GM13977 (cell line): ENCODE measurements at regions not wholly inside any gene's neighbourhood (a gene's known extent, or its start where the extent isn't known, plus 50 kb on each side); places are given as distances from the start of the nearest gene placed in this dataset.

ENCODE experiments used
- DNase-seq: peaks from one replicate; pipeline ENCODE4 v3.0.0; 2012; ENCODE audit warnings: low spot score
- in situ Hi-C: fragments of 300-500 bp; cut with MboI; formaldehyde crosslinking; loops from one replicate; pipeline ENCODE4 v1.12.0; 2022; ENCODE audit warnings: low sequenced_read_pairs, low pct_unique_long_range_greater_than_20kb, mixed read lengths, inconsistent platforms; ENCODE audit not compliant: unreplicated experiment
- TF ChIP-seq, protein P1 (sequence below): IDR thresholded peaks from 2 replicates; pipeline ENCODE4 v1.5.1; 2012; ENCODE audit warnings: mild to moderate bottlenecking, control low read depth; ENCODE audit not compliant: insufficient read depth; ENCODE audit errors: extremely low read depth, missing control alignments

DNA sequence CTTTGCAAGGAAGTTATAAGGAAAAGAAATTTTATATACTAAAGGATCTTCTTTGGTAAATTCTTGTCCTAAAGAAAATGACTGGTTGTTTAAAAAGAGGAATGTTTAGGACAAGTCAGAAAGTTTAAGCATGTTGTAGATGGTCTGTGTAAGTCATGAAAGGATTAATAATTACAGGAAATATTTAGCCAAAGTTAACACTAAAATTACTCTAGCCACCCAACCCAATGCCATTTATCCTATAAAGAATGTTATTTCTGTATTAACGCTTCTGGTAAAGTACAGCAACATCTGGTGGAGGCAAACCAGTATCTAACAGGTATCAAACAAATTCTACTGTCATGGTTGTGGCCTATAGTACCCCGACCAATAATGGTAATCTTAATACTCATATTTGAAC, 546.9 kb upstream of the PKDCC start:
- DNase-seq: no peak
- TF ChIP-seq, protein P1, sequence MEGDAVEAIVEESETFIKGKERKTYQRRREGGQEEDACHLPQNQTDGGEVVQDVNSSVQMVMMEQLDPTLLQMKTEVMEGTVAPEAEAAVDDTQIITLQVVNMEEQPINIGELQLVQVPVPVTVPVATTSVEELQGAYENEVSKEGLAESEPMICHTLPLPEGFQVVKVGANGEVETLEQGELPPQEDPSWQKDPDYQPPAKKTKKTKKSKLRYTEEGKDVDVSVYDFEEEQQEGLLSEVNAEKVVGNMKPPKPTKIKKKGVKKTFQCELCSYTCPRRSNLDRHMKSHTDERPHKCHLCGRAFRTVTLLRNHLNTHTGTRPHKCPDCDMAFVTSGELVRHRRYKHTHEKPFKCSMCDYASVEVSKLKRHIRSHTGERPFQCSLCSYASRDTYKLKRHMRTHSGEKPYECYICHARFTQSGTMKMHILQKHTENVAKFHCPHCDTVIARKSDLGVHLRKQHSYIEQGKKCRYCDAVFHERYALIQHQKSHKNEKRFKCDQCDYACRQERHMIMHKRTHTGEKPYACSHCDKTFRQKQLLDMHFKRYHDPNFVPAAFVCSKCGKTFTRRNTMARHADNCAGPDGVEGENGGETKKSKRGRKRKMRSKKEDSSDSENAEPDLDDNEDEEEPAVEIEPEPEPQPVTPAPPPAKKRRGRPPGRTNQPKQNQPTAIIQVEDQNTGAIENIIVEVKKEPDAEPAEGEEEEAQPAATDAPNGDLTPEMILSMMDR: no peak
- in situ Hi-C loops: no loop called here

DNA sequence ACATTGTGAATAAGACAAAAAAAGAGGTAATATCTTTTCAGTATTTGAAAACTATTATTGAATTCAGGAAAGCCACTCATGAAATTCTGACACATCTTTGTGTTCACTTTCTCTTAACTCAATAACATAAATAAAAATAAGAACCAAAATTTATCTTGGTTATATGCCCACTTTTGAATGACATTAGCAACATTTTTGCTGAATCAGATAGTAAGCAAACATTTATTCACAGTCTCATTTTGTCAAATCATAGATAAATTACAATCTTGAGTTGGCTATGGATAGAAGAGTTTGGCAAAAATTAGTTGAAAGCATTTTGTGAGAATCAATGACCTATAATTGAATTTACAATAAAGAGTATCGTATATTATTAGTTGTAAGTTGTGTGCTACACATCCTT, 545.1 kb upstream of the PKDCC start:
- in situ Hi-C loops: no loop called here
- TF ChIP-seq, protein P1: no peak
- DNase-seq: no peak

DNA sequence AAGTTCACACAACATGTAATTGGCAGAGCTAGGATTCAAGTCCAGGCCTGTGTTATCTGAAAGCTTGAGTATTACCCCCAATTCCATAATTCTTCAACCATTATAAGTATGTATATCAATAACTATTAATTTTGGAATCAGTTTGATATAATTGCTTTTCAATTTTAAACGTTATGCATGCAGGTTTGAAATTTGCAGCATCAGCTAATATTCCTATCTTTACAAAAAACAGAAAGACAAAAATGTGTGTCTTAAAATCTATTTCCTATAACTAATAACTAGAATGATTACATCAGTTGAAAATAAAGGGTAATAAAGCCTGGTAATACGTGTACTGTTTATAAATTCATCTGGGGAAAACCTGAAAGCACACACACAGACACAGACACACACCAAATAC, 543.3 kb upstream of the PKDCC start:
- TF ChIP-seq, protein P1: no peak
- DNase-seq: no peak
- in situ Hi-C loops: no loop called here

DNA sequence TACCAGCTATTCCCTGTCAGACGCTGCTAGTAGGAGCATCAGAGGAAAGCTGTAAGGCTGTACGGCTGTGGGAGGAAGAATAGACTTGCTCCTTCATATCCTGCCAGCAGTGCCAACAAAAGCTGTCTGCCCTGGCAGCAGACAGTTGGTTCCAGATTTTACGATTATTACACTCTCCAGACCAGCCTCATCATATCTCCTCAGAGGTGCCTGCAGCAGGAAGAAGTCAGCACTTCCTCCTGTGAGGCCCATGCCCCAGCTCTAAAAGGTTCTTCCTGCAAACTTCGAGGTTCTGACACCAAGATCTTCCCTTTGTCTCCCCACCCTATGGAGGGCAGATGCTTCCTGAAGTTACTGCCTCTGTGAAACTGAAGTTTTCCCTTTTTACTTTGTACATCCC, 537.7 kb upstream of the PKDCC start:
- TF ChIP-seq, protein P1: no peak
- in situ Hi-C loops: no loop called here
- no peak for DNase-seq

DNA sequence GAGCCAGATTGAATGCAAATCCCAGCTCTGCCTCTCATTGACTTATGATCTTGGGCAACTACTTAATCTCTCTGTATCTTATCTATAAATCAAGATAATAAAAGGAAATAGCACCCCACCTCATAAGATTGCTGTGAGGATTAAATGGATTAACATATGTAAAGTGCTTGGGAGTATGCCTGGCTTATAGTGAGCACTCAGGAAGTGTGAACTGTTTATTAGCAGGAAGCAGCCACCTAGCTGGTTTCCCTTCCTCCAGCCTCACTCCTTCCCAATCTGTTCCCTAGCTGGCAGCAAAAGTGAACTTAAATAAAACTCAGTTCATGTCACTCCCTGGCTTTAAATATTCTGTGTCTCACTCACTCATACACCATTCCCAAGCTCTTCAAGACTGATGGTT, 526.6 kb upstream of the PKDCC start:
- in situ Hi-C loops: no loop called here
- TF ChIP-seq, protein P1: no peak
- no peak for DNase-seq

DNA sequence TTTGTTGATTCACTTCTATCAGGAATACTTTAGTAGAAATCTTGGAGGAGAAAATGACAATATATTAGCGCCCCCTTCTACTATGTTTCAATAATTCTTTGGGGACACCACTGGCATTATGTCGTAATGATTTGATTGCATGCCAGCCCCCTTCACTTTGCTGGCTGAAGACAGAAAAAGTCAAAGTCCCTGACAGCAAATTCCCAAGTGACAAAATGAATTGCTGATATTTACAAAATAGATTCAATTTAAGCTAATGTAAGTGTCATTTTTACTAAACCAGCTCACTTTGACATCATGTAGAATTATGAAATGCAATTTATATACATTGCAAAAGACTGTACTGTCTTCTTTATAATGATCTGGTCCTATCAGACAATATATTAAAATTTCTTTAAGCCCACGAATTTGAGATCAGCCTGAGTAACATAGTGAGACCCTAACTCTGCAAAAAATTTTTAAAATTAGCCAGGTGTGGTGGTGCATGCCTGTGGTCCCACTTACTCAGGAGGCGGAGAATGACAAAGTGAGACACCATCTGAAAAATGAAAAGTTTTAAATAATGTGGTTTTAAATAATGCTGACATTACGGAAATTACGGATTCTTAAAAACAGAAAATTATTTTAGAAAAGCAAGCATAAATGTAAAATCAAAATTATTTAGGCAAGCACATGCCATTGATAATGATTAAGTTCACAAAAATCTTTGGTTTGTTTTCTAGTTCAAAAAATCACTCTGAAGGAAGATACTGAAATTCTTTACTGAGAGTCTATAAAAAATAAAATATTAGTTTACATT, 520.1 kb upstream of the PKDCC start:
- TF ChIP-seq, protein P1: no peak
- in situ Hi-C loops: no loop called here

More for the DNA sequence above, 520.1 kb upstream of the PKDCC start:
- no peak for DNase-seq
